NCI-H2029 (cell line): ENCODE measurements at regions not wholly inside any gene's neighbourhood (a gene's known extent, or its start where the extent isn't known, plus 50 kb on each side); places are given as distances from the start of the nearest gene placed in this dataset.

Source experiments
- DNase-seq: peaks from one replicate; lab custom pipeline; 2025; lab: John Stamatoyannopoulos, UW

- DNase-seq = no peak
These were observed 189.6 kb upstream of the THBS1 start for GRCh38 chr15:39391230-39391629.

- no peak for DNase-seq
These were observed 188.3 kb upstream of the THBS1 start for GRCh38 chr15:39392469-39393047.

GRCh38 chr15:39393575-39394335, 187.1 kb upstream of the THBS1 start:
- DNase-seq = no peak

GRCh38 chr15:39394496-39394895, 186.4 kb upstream of the THBS1 start:
- DNase-seq = no peak

GRCh38 chr15:39396979-39397615, 183.8 kb upstream of the THBS1 start:
- DNase-seq = no peak

GRCh38 chr15:39397883-39398282, 183.0 kb upstream of the THBS1 start:
- DNase-seq = no peak

- DNase-seq = no peak
These were observed 181.3 kb upstream of the THBS1 start for GRCh38 chr15:39399600-39399999.

GRCh38 chr15:39400002-39400401, 180.9 kb upstream of the THBS1 start:
- DNase-seq = no peak

GRCh38 chr15:39400821-39401550, 179.9 kb upstream of the THBS1 start:
- DNase-seq = no peak

GRCh38 chr15:39403640-39404117, 177.2 kb upstream of the THBS1 start:
- DNase-seq = peak; percentile 49

GRCh38 chr15:39404767-39405181, 176.1 kb upstream of the THBS1 start:
- DNase-seq = no peak

- DNase-seq = no peak
These were observed 174.4 kb upstream of the THBS1 start for GRCh38 chr15:39406485-39406884.

GRCh38 chr15:39407116-39407515, 173.8 kb upstream of the THBS1 start:
- no peak for DNase-seq

GRCh38 chr15:39409876-39410530, 170.9 kb upstream of the THBS1 start:
- DNase-seq = no peak

- no peak for DNase-seq
These were observed 169.5 kb upstream of the THBS1 start for GRCh38 chr15:39411102-39411989.

GRCh38 chr15:39413558-39413957, 167.3 kb upstream of the THBS1 start:
- no peak for DNase-seq

- no peak for DNase-seq
These were observed 166.7 kb upstream of the THBS1 start for GRCh38 chr15:39414201-39414600.

GRCh38 chr15:39415634-39416033, 165.2 kb upstream of the THBS1 start:
- DNase-seq = no peak

- no peak for DNase-seq
These were observed 164.6 kb upstream of the THBS1 start for GRCh38 chr15:39416258-39416657.

GRCh38 chr15:39417366-39418134, 163.3 kb upstream of the THBS1 start:
- DNase-seq = no peak
